HL-60 (cell line): ENCODE measurements at regions not wholly inside any gene's neighbourhood (a gene's known extent, or its start where the extent isn't known, plus 50 kb on each side); places are given as distances from the start of the nearest gene placed in this dataset.

Experiments
- DNase-seq, 2 experiments: peaks; one replicate each; pipeline ENCODE4 v3.0.0-alpha.2; 2010 to 2020; ENCODE audit warnings: low read depth in 1 of 2, low spot score in 1 of 2
- H3K27ac ChIP-seq: fragments of 250-450 bp; sonication (Bioruptor Pico); replicated peaks from 2 replicates; pipeline ENCODE4 v1.5.1; 2020; ENCODE audit warnings: mild to moderate bottlenecking, moderate library complexity
- H3K27me3 ChIP-seq: fragments of 250-450 bp; sonication (Bioruptor Pico); 2 replicates; pipeline ENCODE4 v1.5.1; 2021; ENCODE audit warnings: mild to moderate bottlenecking, moderate library complexity; ENCODE audit not compliant: insufficient read depth, poor library complexity, severe bottlenecking
- H3K4me3 ChIP-seq: replicated peaks from 2 replicates; pipeline ENCODE4 v1.5.1; 2011; ENCODE audit warnings: mild to moderate bottlenecking, control low read depth, low read length; ENCODE audit not compliant: insufficient read depth
- CTCF ChIP-seq: IDR thresholded peaks from one replicate; pipeline ENCODE4 v1.5.1; 2011; ENCODE audit warnings: low read length, control low read depth, inconsistent platforms; ENCODE audit not compliant: insufficient read depth
- GABPA ChIP-seq: IDR thresholded peaks from 2 replicates; pipeline ENCODE4 v1.6.1; 2012; ENCODE audit warnings: low read depth
- POLR2AphosphoS5 ChIP-seq: IDR thresholded peaks from 2 replicates; pipeline ENCODE4 v1.6.1; 2012; ENCODE audit warnings: low read depth
- REST ChIP-seq: IDR thresholded peaks from 2 replicates; pipeline ENCODE4 v1.6.1; 2012; ENCODE audit warnings: low read depth; ENCODE audit not compliant: insufficient replicate concordance
- SPI1 ChIP-seq: IDR thresholded peaks from 2 replicates; pipeline ENCODE4 v1.6.1; 2012; ENCODE audit warnings: low read depth, mild to moderate bottlenecking, borderline replicate concordance

GRCh38 chr10:22854935-22855421 lies 72.9 kb upstream of the ARMC3 start:
- DNase-seq, result no peak
- Histone ChIP-seq H3K4me3 (no peak overlapping the region), H3K27ac (no peak overlapping the region)

GRCh38 chr10:22853906-22854447 lies 73.9 kb upstream of the ARMC3 start:
- DNase-seq, result no peak
- H3K4me3 ChIP-seq, result no peak overlapping the region
- TF ChIP-seq CTCF, result no peak
- TF ChIP-seq POLR2AphosphoS5, result no peak
- no peak for TF ChIP-seq SPI1
- TF ChIP-seq REST, result no peak
- no peak for TF ChIP-seq GABPA
- H3K27me3 ChIP-seq, result no peaks in the 10 kb centered on the region
- no peak overlapping the region for H3K27ac ChIP-seq

More at GRCh38 chr10:22854935-22855421, 72.9 kb upstream of the ARMC3 start:
- no peaks in the 10 kb centered on the region for H3K27me3 ChIP-seq
- TF ChIP-seq REST, result no peak
- TF ChIP-seq POLR2AphosphoS5, result no peak
- no peak for TF ChIP-seq CTCF
- TF ChIP-seq SPI1, result no peak
- no peak for TF ChIP-seq GABPA

- no peaks in the 10 kb centered on the region for H3K27me3 ChIP-seq
- no peak overlapping the region for H3K4me3 ChIP-seq
- H3K27ac ChIP-seq, result no peak overlapping the region
- no peak for DNase-seq
- TF ChIP-seq SPI1 (no peak), REST (no peak), POLR2AphosphoS5 (no peak), GABPA (no peak), CTCF (no peak)
Measured at GRCh38 chr10:22852712-22853353, 75.0 kb upstream of the ARMC3 start.
